Caco-2 (cell line): ENCODE measurements at regions not wholly inside any gene's neighbourhood (a gene's known extent, or its start where the extent isn't known, plus 50 kb on each side); places are given as distances from the start of the nearest gene placed in this dataset.

Source experiments
- BruUV-seq: library from RNA; stranded (reverse); fragments of 400-500 nt; replicated peaks from 2 replicates; lab custom pipeline; 2021; lab: Mats Ljungman, UMichigan
- CTCF ChIA-PET: fragments of 300-600 bp; sonication (Branson Sonifier 250); formaldehyde crosslinking; loops from one replicate; lab custom pipeline; 2022; ENCODE audit warnings: antibody characterized with exemption; lab: Charles Lee
- POLR2A ChIA-PET: fragments of 300-600 bp; sonication (Branson Sonifier 250); formaldehyde crosslinking; loops from one replicate; lab custom pipeline; 2022; ENCODE audit warnings: antibody characterized with exemption; lab: Charles Lee
- DNase-seq, 2 experiments: peaks; one replicate each; pipeline versions ENCODE4 v3.0.0 to v3.0.0-alpha.2; 2020 to 2022
- H3K27me3 ChIP-seq: replicated peaks from 2 replicates; pipeline ENCODE4 v1.6.0; 2011; ENCODE audit warnings: low read length; ENCODE audit not compliant: control insufficient read depth, insufficient read depth
- H3K36me3 ChIP-seq: 2 replicates; pipeline ENCODE4 v1.5.1; 2011; ENCODE audit warnings: low read length; ENCODE audit not compliant: control insufficient read depth, insufficient read depth
- H3K4me1 ChIP-seq: fragments of 250-450 bp; sonication (Bioruptor Pico); 2 replicates; pipeline ENCODE4 v1.5.1; 2020; ENCODE audit warnings: mild to moderate bottlenecking
- H3K4me3 ChIP-seq: 2 replicates; pipeline ENCODE4 v1.5.1; 2011; ENCODE audit warnings: low read depth, mild to moderate bottlenecking, control low read depth, low read length
- H3K9me3 ChIP-seq: fragments of 250-450 bp; sonication (Bioruptor Pico); 2 replicates; pipeline ENCODE4 v1.5.1; 2020; ENCODE audit warnings: mild to moderate bottlenecking, moderate library complexity
- H3K27ac Mint-ChIP-seq: one replicate; pipeline ENCODE4 v1.8.0; 2022; ENCODE audit warnings: mixed read lengths; ENCODE audit not compliant: unreplicated experiment
- H3K27me3 Mint-ChIP-seq: one replicate; pipeline ENCODE4 v1.8.0; 2022; ENCODE audit warnings: mixed read lengths; ENCODE audit not compliant: insufficient read depth, unreplicated experiment
- H3K36me3 Mint-ChIP-seq: one replicate; pipeline ENCODE4 v1.8.0; 2022; ENCODE audit warnings: mild to moderate bottlenecking, mixed read lengths; ENCODE audit not compliant: insufficient read depth, unreplicated experiment
- H3K4me1 Mint-ChIP-seq: one replicate; pipeline ENCODE4 v1.8.0; 2022; ENCODE audit warnings: low read depth, mixed read lengths; ENCODE audit not compliant: unreplicated experiment
- H3K4me3 Mint-ChIP-seq: one replicate; pipeline ENCODE4 v1.8.0; 2022; ENCODE audit warnings: mild to moderate bottlenecking, moderate library complexity, mixed read lengths; ENCODE audit not compliant: unreplicated experiment
- H3K9me3 Mint-ChIP-seq: one replicate; pipeline ENCODE4 v1.8.0; 2022; ENCODE audit warnings: mixed read lengths; ENCODE audit not compliant: unreplicated experiment
- CTCF ChIP-seq, 2 experiments: fragments of 200-600 bp in 1 of 2; IDR thresholded peaks; 1 replicate in 1 of 2; 2 replicates in 1 of 2; pipeline versions ENCODE4 v1.5.1 to v1.8.0; 2011 to 2022; ENCODE audit warnings: antibody characterized with exemption in 1 of 2, control low read depth in 1 of 2, inconsistent platforms in 1 of 2, low read depth in 1 of 2, low read length in 1 of 2, mild to moderate bottlenecking in 1 of 2, moderate library complexity in 1 of 2; ENCODE audit not compliant: insufficient read depth in 1 of 2, severe bottlenecking in 1 of 2, unreplicated experiment in 1 of 2
- intact Hi-C: fragments of 100-400 bp; cut with micrococcal nuclease; formaldehyde crosslinking; loops from one replicate; pipeline ENCODE4 v1.10.0; 2022; ENCODE audit not compliant: unreplicated experiment

DNA sequence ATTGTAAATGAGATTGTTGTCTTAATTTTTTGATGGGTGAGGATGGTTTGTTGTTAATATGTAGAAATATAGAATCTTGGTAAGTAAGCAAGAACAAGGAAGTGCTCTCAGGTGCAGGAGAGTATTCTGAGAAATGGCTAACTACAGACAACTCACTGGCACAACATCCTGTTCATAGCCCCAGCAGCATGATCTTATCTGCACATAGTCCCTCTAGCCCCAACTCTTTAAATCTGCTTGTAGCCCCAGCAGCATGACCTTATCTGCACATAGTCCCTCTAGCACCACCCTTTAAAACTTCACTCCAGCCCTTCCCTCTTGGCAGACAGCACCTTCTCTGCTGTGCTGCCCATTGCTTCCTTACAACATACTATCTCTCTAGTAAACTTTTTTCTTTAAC, 1957.1 kb upstream of the ADGRL3 start:
- H3K36me3 Mint-ChIP-seq: no peaks in the 10 kb centered on the region
- intact Hi-C loops: no loop called here
- TF ChIP-seq CTCF (IDR thresholded peaks at IDR 0.05; ENCODE audit: insufficient read depth in 1 of 2, low read depth in 1 of 2, low read length in 1 of 2, severe bottlenecking in 1 of 2, unreplicated experiment in 1 of 2): no peak
- CTCF ChIA-PET: no interaction called here
- no peak overlapping the region for H3K4me3 ChIP-seq
- H3K4me1 ChIP-seq: no peaks in the 10 kb centered on the region
- H3K27me3 Mint-ChIP-seq: no peaks in the 10 kb centered on the region
- no peaks in the 10 kb centered on the region for H3K9me3 Mint-ChIP-seq
- POLR2A ChIA-PET: no interaction called here
- H3K9me3 ChIP-seq: no peaks in the 10 kb centered on the region
- H3K36me3 ChIP-seq: no peaks in the 10 kb centered on the region
- no peak for DNase-seq
- H3K27ac Mint-ChIP-seq: no peak overlapping the region
- no peaks in the 10 kb centered on the region for H3K27me3 ChIP-seq
- H3K4me1 Mint-ChIP-seq: no peaks in the 10 kb centered on the region
- no peak overlapping the region for H3K4me3 Mint-ChIP-seq
- BruUV-seq: no TSS peak

DNA sequence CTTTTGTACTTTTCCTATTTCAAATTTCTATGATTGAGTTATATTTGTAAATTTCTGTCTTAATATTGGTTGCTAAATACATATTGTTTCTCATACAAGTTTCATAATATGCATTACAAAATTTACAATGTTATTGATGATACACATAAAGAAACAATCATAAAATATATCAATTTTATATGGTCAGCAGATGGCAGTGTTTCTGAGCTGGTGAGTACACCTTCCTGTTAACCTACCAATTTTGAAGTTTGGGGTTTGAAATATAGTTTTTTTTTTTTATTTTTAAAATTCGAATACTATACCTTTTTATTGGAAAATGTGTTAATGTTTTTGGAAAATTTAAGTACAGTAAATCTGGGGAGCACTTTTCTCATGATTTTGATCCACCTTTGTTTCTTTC, 1953.1 kb upstream of the ADGRL3 start:
- Mint-ChIP-seq H3K36me3 (no peaks in the 10 kb centered on the region), H3K4me1 (no peaks in the 10 kb centered on the region), H3K27ac (no peak overlapping the region), H3K9me3 (no peaks in the 10 kb centered on the region), H3K4me3 (no peak overlapping the region), H3K27me3 (no peaks in the 10 kb centered on the region)
- no peaks in the 10 kb centered on the region for H3K9me3 ChIP-seq
- intact Hi-C loops: loop anchor here (1.0 kb wide), 1 partner anchor 954 kb away; no protein-coding TSS in a partner anchor
- BruUV-seq: no TSS peak
- peak; percentile 11 to 14 for TF ChIP-seq CTCF (IDR thresholded peaks at IDR 0.05; ENCODE audit: insufficient read depth in 1 of 2, low read depth in 1 of 2, low read length in 1 of 2, severe bottlenecking in 1 of 2, unreplicated experiment in 1 of 2)
- no peaks in the 10 kb centered on the region for H3K36me3 ChIP-seq
- no peaks in the 10 kb centered on the region for H3K27me3 ChIP-seq
- DNase-seq: no peak
- ChIA-PET POLR2A (no interaction called here), CTCF (no interaction called here)
- no peak overlapping the region for H3K4me3 ChIP-seq
- H3K4me1 ChIP-seq: no peaks in the 10 kb centered on the region

GRCh38 chr4:59248313-59248712, 1951.8 kb upstream of the ADGRL3 start:
- Histone ChIP-seq H3K36me3 (no peaks in the 10 kb centered on the region), H3K27me3 (no peaks in the 10 kb centered on the region), H3K9me3 (no peaks in the 10 kb centered on the region), H3K4me3 (no peak overlapping the region), H3K4me1 (no peaks in the 10 kb centered on the region)
- H3K4me3 Mint-ChIP-seq: no peak overlapping the region
- DNase-seq: no peak
- CTCF ChIA-PET: no interaction called here
- H3K36me3 Mint-ChIP-seq: no peaks in the 10 kb centered on the region
- BruUV-seq: no TSS peak
- no peak for TF ChIP-seq CTCF (IDR thresholded peaks at IDR 0.05; ENCODE audit: insufficient read depth in 1 of 2, low read depth in 1 of 2, low read length in 1 of 2, severe bottlenecking in 1 of 2, unreplicated experiment in 1 of 2)
- POLR2A ChIA-PET: no interaction called here
- no peaks in the 10 kb centered on the region for H3K9me3 Mint-ChIP-seq
- no peaks in the 10 kb centered on the region for H3K27me3 Mint-ChIP-seq
- no peak overlapping the region for H3K27ac Mint-ChIP-seq
- intact Hi-C loops: no loop called here
- no peaks in the 10 kb centered on the region for H3K4me1 Mint-ChIP-seq
